SHP77 (cell line): ENCODE measurements at regions not wholly inside any gene's neighbourhood (a gene's known extent, or its start where the extent isn't known, plus 50 kb on each side); places are given as distances from the start of the nearest gene placed in this dataset.

Source experiments
- DNase-seq, 2 experiments: peaks; one replicate each; lab custom pipeline; 2025; lab: John Stamatoyannopoulos, UW

GRCh38 chr2:228581731-228582130, 400.2 kb upstream of the SPHKAP start:
- no peak for DNase-seq

- DNase-seq: no peak
Measured at GRCh38 chr2:228575897-228576296, 394.4 kb upstream of the SPHKAP start.

- peak in 1 of 2 experiments; percentile 10 for DNase-seq
Measured at GRCh38 chr2:228568275-228568674, 386.8 kb upstream of the SPHKAP start.

GRCh38 chr2:228561816-228562215, 380.3 kb upstream of the SPHKAP start:
- DNase-seq: no peak

GRCh38 chr2:228559774-228560415, 378.4 kb upstream of the SPHKAP start:
- no peak for DNase-seq

GRCh38 chr2:228556717-228557116, 375.2 kb upstream of the SPHKAP start:
- no peak for DNase-seq

GRCh38 chr2:228549441-228550007, 368.0 kb upstream of the SPHKAP start:
- no peak for DNase-seq

GRCh38 chr2:228548230-228548629, 366.7 kb upstream of the SPHKAP start:
- no peak for DNase-seq

GRCh38 chr2:228545748-228546145, 364.3 kb upstream of the SPHKAP start:
- no peak for DNase-seq

- DNase-seq: no peak
Measured at GRCh38 chr2:228545041-228545747, 363.7 kb upstream of the SPHKAP start.

- DNase-seq: no peak
Measured at GRCh38 chr2:228543117-228543516, 361.6 kb upstream of the SPHKAP start.

- no peak for DNase-seq
Measured at GRCh38 chr2:228542277-228542676, 360.8 kb upstream of the SPHKAP start.

GRCh38 chr2:228541789-228542188, 360.3 kb upstream of the SPHKAP start:
- DNase-seq: no peak

- no peak for DNase-seq
Measured at GRCh38 chr2:228540976-228541375, 359.5 kb upstream of the SPHKAP start.

GRCh38 chr2:228535396-228535795, 353.9 kb upstream of the SPHKAP start:
- no peak for DNase-seq

GRCh38 chr2:228533156-228533555, 351.7 kb upstream of the SPHKAP start:
- no peak for DNase-seq

- no peak for DNase-seq
Measured at GRCh38 chr2:228532233-228532632, 350.7 kb upstream of the SPHKAP start.

GRCh38 chr2:228527197-228527881, 345.9 kb upstream of the SPHKAP start:
- DNase-seq: no peak

- DNase-seq: no peak
Measured at GRCh38 chr2:228526687-228527086, 345.2 kb upstream of the SPHKAP start.

- no peak for DNase-seq
Measured at GRCh38 chr2:228522977-228523376, 341.5 kb upstream of the SPHKAP start.

- no peak for DNase-seq
Measured at GRCh38 chr2:228522276-228522675, 340.8 kb upstream of the SPHKAP start.

- DNase-seq: no peak
Measured at GRCh38 chr2:228519561-228519960, 338.1 kb upstream of the SPHKAP start.

- no peak for DNase-seq
Measured at GRCh38 chr2:228516019-228516418, 334.5 kb upstream of the SPHKAP start.
